ENCODE measurements at regions not wholly inside any gene's neighbourhood (a gene's known extent, or its start where the extent isn't known, plus 50 kb on each side); places are given as distances from the start of the nearest gene placed in this dataset.

GRCh38 chr16:25575363-25575762, 116.4 kb upstream of the HS3ST4 start:
- no peaks in the 10 kb centered on the region for H3K36me3 ChIP-seq
- intact Hi-C loops (cut with DNase I; ENCODE audit: low total_unique reads) (no loop called here), in situ Hi-C loops (cut with MboI; ENCODE audit: low sequenced_read_pairs in 4 of 4) (no loop called here)
- TF ChIP-seq POLR2A (IDR thresholded peaks at IDR 0.05), result no peak
- TF ChIP-seq, protein P1, sequence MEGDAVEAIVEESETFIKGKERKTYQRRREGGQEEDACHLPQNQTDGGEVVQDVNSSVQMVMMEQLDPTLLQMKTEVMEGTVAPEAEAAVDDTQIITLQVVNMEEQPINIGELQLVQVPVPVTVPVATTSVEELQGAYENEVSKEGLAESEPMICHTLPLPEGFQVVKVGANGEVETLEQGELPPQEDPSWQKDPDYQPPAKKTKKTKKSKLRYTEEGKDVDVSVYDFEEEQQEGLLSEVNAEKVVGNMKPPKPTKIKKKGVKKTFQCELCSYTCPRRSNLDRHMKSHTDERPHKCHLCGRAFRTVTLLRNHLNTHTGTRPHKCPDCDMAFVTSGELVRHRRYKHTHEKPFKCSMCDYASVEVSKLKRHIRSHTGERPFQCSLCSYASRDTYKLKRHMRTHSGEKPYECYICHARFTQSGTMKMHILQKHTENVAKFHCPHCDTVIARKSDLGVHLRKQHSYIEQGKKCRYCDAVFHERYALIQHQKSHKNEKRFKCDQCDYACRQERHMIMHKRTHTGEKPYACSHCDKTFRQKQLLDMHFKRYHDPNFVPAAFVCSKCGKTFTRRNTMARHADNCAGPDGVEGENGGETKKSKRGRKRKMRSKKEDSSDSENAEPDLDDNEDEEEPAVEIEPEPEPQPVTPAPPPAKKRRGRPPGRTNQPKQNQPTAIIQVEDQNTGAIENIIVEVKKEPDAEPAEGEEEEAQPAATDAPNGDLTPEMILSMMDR (IDR thresholded peaks at IDR 0.05 in 4 of 5, conservative IDR thresholded peaks at IDR 0.05 in 1 of 5), result no peak
- no peaks in the 10 kb centered on the region for H3K27me3 ChIP-seq
- DNase-seq, result no peak
- no peak overlapping the region for H3K27ac ChIP-seq
- H3K4me1 ChIP-seq, result no peaks in the 10 kb centered on the region
- H3K4me3 ChIP-seq, result no peak overlapping the region
- no peaks in the 10 kb centered on the region for H3K9me3 ChIP-seq
- no peak for ATAC-seq

DNA sequence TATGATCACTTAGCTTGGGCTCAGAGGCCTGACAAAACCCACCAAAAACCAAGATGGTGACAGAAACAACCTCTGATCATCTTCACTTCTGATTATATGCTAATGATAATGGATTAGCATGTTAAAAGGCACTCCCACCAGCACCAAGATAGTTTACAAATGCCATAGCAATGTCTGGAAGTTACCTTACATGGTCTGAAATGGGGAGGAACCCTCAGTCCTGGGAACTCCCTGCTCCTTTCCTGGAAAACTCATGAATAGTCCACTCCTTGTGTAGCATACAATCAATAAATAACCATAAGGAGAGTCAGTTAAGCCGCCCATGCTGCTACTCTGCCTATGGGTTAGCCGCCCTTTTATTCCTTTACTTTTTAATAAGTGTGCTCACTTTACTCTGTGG, 120.0 kb upstream of the HS3ST4 start:
- intact Hi-C loops (cut with DNase I; ENCODE audit: low total_unique reads), result no loop called here
- TF ChIP-seq, protein P1 (IDR thresholded peaks at IDR 0.05 in 4 of 5, conservative IDR thresholded peaks at IDR 0.05 in 1 of 5), result no peak
- TF ChIP-seq POLR2A (IDR thresholded peaks at IDR 0.05), result no peak
- Histone ChIP-seq H3K36me3 (no peaks in the 10 kb centered on the region), H3K9me3 (no peaks in the 10 kb centered on the region), H3K4me3 (no peak overlapping the region), H3K4me1 (no peaks in the 10 kb centered on the region), H3K27me3 (no peaks in the 10 kb centered on the region), H3K27ac (no peak overlapping the region)
- ATAC-seq (no peak), DNase-seq (no peak)
- in situ Hi-C loops (cut with MboI; ENCODE audit: low sequenced_read_pairs in 4 of 4), result no loop called here

- intact Hi-C loops (cut with DNase I; ENCODE audit: low total_unique reads), result no loop called here
- TF ChIP-seq, protein P1 (IDR thresholded peaks at IDR 0.05 in 4 of 5, conservative IDR thresholded peaks at IDR 0.05 in 1 of 5), result no peak
- no peak for TF ChIP-seq POLR2A (IDR thresholded peaks at IDR 0.05)
- Histone ChIP-seq H3K36me3 (no peaks in the 10 kb centered on the region), H3K9me3 (no peaks in the 10 kb centered on the region), H3K4me1 (no peaks in the 10 kb centered on the region), H3K27ac (no peak overlapping the region), H3K27me3 (no peaks in the 10 kb centered on the region), H3K4me3 (no peak overlapping the region)
- DNase-seq, result no peak
- in situ Hi-C loops (cut with MboI; ENCODE audit: low sequenced_read_pairs in 4 of 4), result no loop called here
- no peak for ATAC-seq
These were observed 121.6 kb upstream of the HS3ST4 start for GRCh38 chr16:25570131-25570530.

- Histone ChIP-seq H3K4me3 (no peak overlapping the region), H3K9me3 (no peaks in the 10 kb centered on the region), H3K27ac (no peak overlapping the region), H3K4me1 (no peaks in the 10 kb centered on the region), H3K36me3 (no peaks in the 10 kb centered on the region), H3K27me3 (no peaks in the 10 kb centered on the region)
- TF ChIP-seq, protein P1 (IDR thresholded peaks at IDR 0.05 in 4 of 5, conservative IDR thresholded peaks at IDR 0.05 in 1 of 5), result no peak
- no peak for TF ChIP-seq POLR2A (IDR thresholded peaks at IDR 0.05)
- in situ Hi-C loops (cut with MboI; ENCODE audit: low sequenced_read_pairs in 4 of 4) (no loop called here), intact Hi-C loops (cut with DNase I; ENCODE audit: low total_unique reads) (no loop called here)
- DNase-seq (no peak), ATAC-seq (no peak)
These were observed 122.8 kb upstream of the HS3ST4 start for GRCh38 chr16:25568991-25569390.

DNA sequence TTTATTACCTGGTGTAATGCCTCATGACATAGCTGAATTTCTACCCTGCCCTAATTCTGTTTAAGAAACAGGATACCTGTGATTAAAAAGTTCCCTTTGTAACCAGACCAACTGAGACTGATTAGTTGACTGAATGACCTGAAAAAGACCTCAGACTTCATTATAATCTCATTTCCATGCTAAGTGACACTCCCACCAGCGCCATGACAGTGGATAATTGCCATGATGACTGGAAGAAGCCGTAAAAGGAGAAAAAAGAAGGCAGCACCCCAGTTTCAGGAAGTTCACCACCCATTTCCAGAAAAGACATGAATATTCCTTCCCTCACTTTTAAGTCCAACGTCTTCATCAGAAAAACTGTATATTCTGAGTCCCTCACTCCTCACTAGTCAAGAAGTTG, 125.6 kb upstream of the HS3ST4 start:
- no peak for TF ChIP-seq POLR2A (IDR thresholded peaks at IDR 0.05)
- TF ChIP-seq, protein P1 (IDR thresholded peaks at IDR 0.05 in 4 of 5, conservative IDR thresholded peaks at IDR 0.05 in 1 of 5), result no peak
- in situ Hi-C loops (cut with MboI; ENCODE audit: low sequenced_read_pairs in 4 of 4), result no loop called here
- DNase-seq (no peak), ATAC-seq (no peak)
- no peaks in the 10 kb centered on the region for H3K9me3 ChIP-seq
- no peak overlapping the region for H3K4me3 ChIP-seq
- H3K4me1 ChIP-seq, result no peaks in the 10 kb centered on the region
- H3K27ac ChIP-seq, result no peak overlapping the region
- H3K27me3 ChIP-seq, result no peaks in the 10 kb centered on the region
- intact Hi-C loops (cut with DNase I; ENCODE audit: low total_unique reads), result no loop called here
- H3K36me3 ChIP-seq, result no peaks in the 10 kb centered on the region

Data from gastrocnemius medialis (tissue), 4 donors.